Stomach (tissue), 4 donors: ENCODE measurements at regions not wholly inside any gene's neighbourhood (a gene's known extent, or its start where the extent isn't known, plus 50 kb on each side); places are given as distances from the start of the nearest gene placed in this dataset.

ENCODE experiments used
- CTCF ChIP-seq, 7 experiments: fragments of 450-650 bp in 4 of 7; fragments of 200-600 bp in 3 of 7; sonication (generic) in 3 of 7; IDR thresholded peaks; one replicate each; pipeline ENCODE4 v1.5.1; 2016 to 2019; ENCODE audit warnings: antibody characterized with exemption in 7 of 7, control low read depth in 2 of 7, mild to moderate bottlenecking in 1 of 7
- POLR2A ChIP-seq, 4 donors: fragments of 450-650 bp; IDR thresholded peaks; one replicate each; pipeline ENCODE4 v1.6.1; 2016; ENCODE audit warnings: antibody characterized with exemption in 4 of 4, control low read depth in 2 of 4, mild to moderate bottlenecking in 1 of 4, moderate library complexity in 1 of 4

GRCh38 chr11:115656041-115656440 lies 151.8 kb upstream of the CADM1 start:
- TF ChIP-seq CTCF (IDR thresholded peaks at IDR 0.05) (no peak), POLR2A (IDR thresholded peaks at IDR 0.05) (no peak)
